Activated naive CD4-positive, alpha-beta T cell treated with anti-CD3 and anti-CD28 coated beads, Interleukin-2, amount 50 U/mL, for 24 hours (primary cell): ENCODE measurements at regions not wholly inside any gene's neighbourhood (a gene's known extent, or its start where the extent isn't known, plus 50 kb on each side); places are given as distances from the start of the nearest gene placed in this dataset.
"Not testable (repeated sequence)": the region's sequence is repeated elsewhere in the genome, so short reads cannot be mapped to it uniquely, and the experiment has no call there.

Experiments used
- H3K27ac Mint-ChIP-seq: one replicate; pipeline ENCODE4 v1.8.0; 2021; ENCODE audit warnings: mild to moderate bottlenecking, mixed read lengths
- H3K27me3 Mint-ChIP-seq: one replicate; pipeline ENCODE4 v1.8.0; 2021; ENCODE audit warnings: mixed read lengths
- H3K36me3 Mint-ChIP-seq: one replicate; pipeline ENCODE4 v1.8.0; 2021; ENCODE audit warnings: mixed read lengths
- H3K4me1 Mint-ChIP-seq: one replicate; pipeline ENCODE4 v1.8.0; 2021; ENCODE audit warnings: mixed read lengths
- H3K4me3 Mint-ChIP-seq: one replicate; pipeline ENCODE4 v1.8.0; 2021; ENCODE audit warnings: mild to moderate bottlenecking, mixed read lengths
- H3K9me3 Mint-ChIP-seq: one replicate; pipeline ENCODE4 v1.8.0; 2021; ENCODE audit warnings: mixed read lengths

GRCh38 chr22:22376352-22376706 is 131.7 kb downstream of the VPREB1 start:
- Mint-ChIP-seq H3K27me3 (peaks cover 14% of the 10 kb centered on the region), H3K4me3 (no peak overlapping the region), H3K36me3 (no peaks in the 10 kb centered on the region), H3K27ac (no peak overlapping the region), H3K4me1 (no peaks in the 10 kb centered on the region), H3K9me3 (no peaks in the 10 kb centered on the region)

- H3K27ac Mint-ChIP-seq, H3K9me3 Mint-ChIP-seq, H3K36me3 Mint-ChIP-seq, H3K4me3 Mint-ChIP-seq, H3K4me1 Mint-ChIP-seq: not testable (repeated sequence)
- H3K27me3 Mint-ChIP-seq: peaks cover 14% of the 10 kb centered on the region
Observed at GRCh38 chr22:22376884-22377283, 131.7 kb downstream of the ZNF280B start.

- Mint-ChIP-seq H3K4me3 (no peak overlapping the region), H3K27ac (no peak overlapping the region)
Observed at GRCh38 chr22:22377335-22377734, 131.2 kb downstream of the ZNF280B start.

DNA sequence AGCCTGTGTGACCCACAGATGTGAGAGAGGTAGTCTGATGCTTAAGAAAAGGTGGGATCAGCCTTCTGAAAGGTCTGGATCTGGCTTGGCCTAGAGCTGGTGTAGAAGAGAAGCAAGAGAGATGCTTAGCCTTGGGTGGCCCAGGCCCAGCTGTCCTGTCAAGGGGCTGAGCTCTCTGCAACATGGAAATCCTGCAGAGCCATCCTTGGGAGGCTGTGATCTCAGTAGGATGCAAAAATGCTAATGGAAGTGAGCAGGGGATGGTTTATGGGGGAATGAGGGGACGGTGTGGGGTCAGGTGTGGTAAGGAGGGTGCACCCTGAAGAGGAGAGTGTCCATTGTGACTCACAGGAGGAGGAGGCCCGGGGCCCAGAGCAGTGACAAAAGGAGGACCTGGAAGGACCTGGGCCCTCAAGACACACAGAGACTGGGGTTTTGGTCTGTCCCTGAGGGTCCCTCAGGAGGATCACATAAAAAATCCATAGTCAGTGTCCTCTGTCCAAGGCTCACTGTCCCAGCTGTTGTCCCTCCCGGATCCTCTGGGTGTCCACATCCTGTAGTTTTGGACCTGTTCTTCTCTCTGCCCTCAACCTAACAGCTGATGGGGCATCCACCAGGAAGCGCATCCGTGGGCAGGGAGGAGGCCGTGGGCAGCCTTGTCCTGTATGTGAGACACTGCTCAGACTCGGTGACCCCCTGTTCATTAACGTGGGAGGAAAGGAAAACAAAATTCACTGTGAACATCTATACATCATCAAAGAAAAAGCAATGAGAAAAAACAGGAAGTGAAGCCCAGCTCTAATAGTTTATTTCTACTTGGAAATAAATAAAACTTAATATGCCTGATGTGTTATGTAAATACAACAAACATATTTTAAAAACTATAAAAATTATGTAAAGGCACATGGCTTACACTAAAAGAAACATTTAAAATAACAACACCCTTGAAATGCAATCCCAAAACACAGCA is 129.8 kb downstream of the ZNF280B start:
- Mint-ChIP-seq H3K27ac (no peak overlapping the region), H3K9me3 (no peaks in the 10 kb centered on the region), H3K27me3 (peaks cover 16% of the 10 kb centered on the region), H3K4me3 (no peak overlapping the region), H3K36me3 (no peaks in the 10 kb centered on the region), H3K4me1 (no peaks in the 10 kb centered on the region)

More at GRCh38 chr22:22377335-22377734, 131.2 kb downstream of the ZNF280B start:
- no peaks in the 10 kb centered on the region for H3K36me3 Mint-ChIP-seq
- no peaks in the 10 kb centered on the region for H3K4me1 Mint-ChIP-seq
- peaks cover 15% of the 10 kb centered on the region for H3K27me3 Mint-ChIP-seq
- no peaks in the 10 kb centered on the region for H3K9me3 Mint-ChIP-seq

DNA sequence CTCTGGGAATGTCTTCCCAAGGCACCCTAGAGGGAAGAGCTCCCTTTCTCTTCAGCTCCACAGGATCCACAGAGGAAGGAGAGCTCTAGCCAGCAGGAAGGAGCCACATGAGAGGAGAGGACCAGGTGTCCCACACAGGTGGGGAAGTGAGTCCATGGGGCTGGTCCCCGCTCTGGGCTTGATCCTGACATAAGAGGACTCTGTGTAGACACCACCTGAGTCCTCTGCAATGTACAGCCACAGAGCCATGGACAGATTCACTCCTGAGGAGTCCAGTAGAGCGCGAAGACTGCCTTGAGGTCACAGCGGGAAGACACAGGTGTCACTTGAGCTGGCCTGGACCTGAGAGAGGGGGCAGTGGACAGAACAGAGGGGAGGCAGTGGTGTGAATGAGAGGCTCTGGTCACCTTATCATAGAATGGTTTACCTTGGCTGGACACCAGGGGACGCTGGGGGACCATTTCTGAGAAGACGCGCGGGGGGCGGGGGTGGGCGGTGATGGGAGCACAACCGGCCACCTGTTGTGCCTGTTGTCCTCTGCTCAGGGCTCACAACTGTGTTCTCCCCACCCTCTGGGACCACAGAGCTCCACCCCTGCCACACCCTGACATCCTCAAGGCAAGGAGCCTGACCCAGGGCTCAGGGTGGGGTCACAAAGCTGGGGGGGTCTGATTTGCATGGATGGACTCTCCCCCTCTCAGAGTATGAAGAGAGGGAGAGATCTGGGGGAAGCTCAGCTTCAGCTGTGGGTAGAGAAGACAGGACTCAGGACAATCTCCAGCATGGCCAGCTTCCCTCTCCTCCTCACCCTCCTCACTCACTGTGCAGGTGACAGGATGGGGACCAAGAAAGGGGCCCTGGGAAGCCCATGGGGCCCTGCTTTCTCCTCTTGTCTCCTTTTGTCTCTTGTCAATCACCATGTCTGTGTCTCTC is 128.2 kb downstream of the ZNF280B start:
- no peak overlapping the region for H3K4me3 Mint-ChIP-seq
- H3K36me3 Mint-ChIP-seq: no peaks in the 10 kb centered on the region
- peaks cover 18% of the 10 kb centered on the region for H3K27me3 Mint-ChIP-seq
- H3K9me3 Mint-ChIP-seq: no peaks in the 10 kb centered on the region
- no peak overlapping the region for H3K27ac Mint-ChIP-seq
- no peaks in the 10 kb centered on the region for H3K4me1 Mint-ChIP-seq

GRCh38 chr22:22381292-22381691 is 127.2 kb downstream of the ZNF280B start:
- not testable (repeated sequence) for H3K4me1 Mint-ChIP-seq, H3K9me3 Mint-ChIP-seq, H3K27ac Mint-ChIP-seq, H3K36me3 Mint-ChIP-seq, H3K4me3 Mint-ChIP-seq
- peaks cover 24% of the 10 kb centered on the region for H3K27me3 Mint-ChIP-seq

- Mint-ChIP-seq H3K27me3 (peaks cover 32% of the 10 kb centered on the region), H3K4me3 (no peak overlapping the region), H3K9me3 (no peaks in the 10 kb centered on the region), H3K27ac (no peak overlapping the region), H3K4me1 (no peaks in the 10 kb centered on the region), H3K36me3 (no peaks in the 10 kb centered on the region)
Observed at GRCh38 chr22:22384267-22384666, 124.3 kb downstream of the ZNF280B start.

GRCh38 chr22:22384668-22385244 is 123.8 kb downstream of the ZNF280B start:
- Mint-ChIP-seq H3K27ac (no peak overlapping the region), H3K4me1 (no peaks in the 10 kb centered on the region), H3K36me3 (no peaks in the 10 kb centered on the region), H3K27me3 (peaks cover 29% of the 10 kb centered on the region), H3K4me3 (no peak overlapping the region), H3K9me3 (no peaks in the 10 kb centered on the region)

DNA sequence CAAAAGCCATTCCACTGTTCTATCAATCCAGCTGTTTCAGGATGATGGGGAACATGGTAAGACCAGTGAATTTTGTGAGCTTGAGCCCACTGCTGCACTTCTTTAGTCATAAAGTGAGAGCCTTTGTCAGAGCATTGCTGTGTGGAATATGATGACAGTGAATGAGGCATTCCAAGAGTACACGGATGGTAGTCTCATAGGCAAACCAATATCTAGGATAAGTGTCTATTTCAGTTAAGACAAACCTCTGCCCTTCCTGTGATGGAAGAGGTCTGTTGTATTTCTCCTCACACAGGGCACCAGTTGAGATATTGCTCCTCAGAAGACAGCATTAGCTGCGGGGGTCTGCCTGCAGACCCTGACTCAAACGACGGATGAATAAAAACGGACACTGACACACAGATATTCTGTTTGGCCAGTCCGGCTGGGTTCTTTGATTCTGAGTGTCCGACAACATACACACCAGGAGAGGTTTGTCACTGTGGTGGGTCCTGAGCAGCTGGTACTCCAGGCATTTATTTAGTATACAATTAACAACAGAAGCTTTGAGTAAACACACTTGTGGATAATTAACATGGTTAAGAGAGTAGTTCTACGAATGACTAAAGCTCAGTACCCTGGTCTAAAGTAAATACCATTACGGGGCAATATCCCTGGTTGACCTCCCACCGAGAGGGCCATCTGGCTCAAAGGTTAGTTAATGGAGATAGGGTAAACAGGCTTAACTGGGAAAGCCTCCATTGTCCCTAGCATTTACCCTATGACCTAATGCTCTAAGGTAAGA is 121.7 kb downstream of the ZNF280B start:
- Mint-ChIP-seq H3K36me3 (no peaks in the 10 kb centered on the region), H3K9me3 (no peaks in the 10 kb centered on the region), H3K4me3 (no peak overlapping the region), H3K4me1 (no peaks in the 10 kb centered on the region), H3K27me3 (peaks cover 23% of the 10 kb centered on the region), H3K27ac (no peak overlapping the region)

DNA sequence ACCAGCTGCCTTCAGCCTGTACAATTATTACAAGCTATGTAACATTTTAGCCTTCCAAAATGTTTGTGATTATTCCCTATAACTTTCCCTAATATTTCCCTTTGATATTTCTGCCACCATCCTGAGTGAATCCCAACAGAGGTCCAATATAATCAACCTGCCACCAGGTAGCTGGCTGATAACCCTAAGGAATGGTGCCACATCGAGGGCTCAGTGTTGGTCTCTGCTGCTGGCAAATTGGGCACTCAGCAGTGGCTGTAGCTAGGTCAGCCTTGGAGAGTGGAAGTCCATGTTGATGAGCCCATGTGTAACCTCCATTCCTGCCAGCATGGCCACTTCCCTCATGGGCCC is 121.2 kb downstream of the ZNF280B start:
- Mint-ChIP-seq H3K4me3 (no peak overlapping the region), H3K27me3 (peaks cover 24% of the 10 kb centered on the region), H3K36me3 (no peaks in the 10 kb centered on the region), H3K4me1 (no peaks in the 10 kb centered on the region), H3K27ac (no peak overlapping the region), H3K9me3 (no peaks in the 10 kb centered on the region)

- no peak overlapping the region for H3K4me3 Mint-ChIP-seq
- H3K27me3 Mint-ChIP-seq: peaks cover 24% of the 10 kb centered on the region
- no peaks in the 10 kb centered on the region for H3K4me1 Mint-ChIP-seq
- no peaks in the 10 kb centered on the region for H3K9me3 Mint-ChIP-seq
- no peak overlapping the region for H3K27ac Mint-ChIP-seq
- H3K36me3 Mint-ChIP-seq: no peaks in the 10 kb centered on the region
Observed at GRCh38 chr22:22388090-22388489, 120.5 kb downstream of the ZNF280B start.

GRCh38 chr22:22388494-22388893 is 120.0 kb downstream of the ZNF280B start:
- no peak overlapping the region for H3K4me3 Mint-ChIP-seq

GRCh38 chr22:22389467-22389866 is 119.1 kb downstream of the ZNF280B start:
- no peaks in the 10 kb centered on the region for H3K4me1 Mint-ChIP-seq
- no peaks in the 10 kb centered on the region for H3K36me3 Mint-ChIP-seq
- no peaks in the 10 kb centered on the region for H3K9me3 Mint-ChIP-seq
- no peak overlapping the region for H3K4me3 Mint-ChIP-seq
- H3K27me3 Mint-ChIP-seq: peaks cover 24% of the 10 kb centered on the region
- no peak overlapping the region for H3K27ac Mint-ChIP-seq

More at GRCh38 chr22:22388494-22388893, 120.0 kb downstream of the ZNF280B start:
- no peaks in the 10 kb centered on the region for H3K36me3 Mint-ChIP-seq
- H3K27ac Mint-ChIP-seq: no peak overlapping the region
- peaks cover 24% of the 10 kb centered on the region for H3K27me3 Mint-ChIP-seq
- H3K9me3 Mint-ChIP-seq: no peaks in the 10 kb centered on the region
- H3K4me1 Mint-ChIP-seq: no peaks in the 10 kb centered on the region

GRCh38 chr22:22390989-22391388 is 117.6 kb downstream of the ZNF280B start:
- H3K36me3 Mint-ChIP-seq: no peaks in the 10 kb centered on the region
- no peak overlapping the region for H3K27ac Mint-ChIP-seq
- peaks cover 19% of the 10 kb centered on the region for H3K27me3 Mint-ChIP-seq
- no peak overlapping the region for H3K4me3 Mint-ChIP-seq
- H3K4me1 Mint-ChIP-seq: no peaks in the 10 kb centered on the region
- H3K9me3 Mint-ChIP-seq: no peaks in the 10 kb centered on the region

GRCh38 chr22:22391543-22391942 is 117.0 kb downstream of the ZNF280B start:
- Mint-ChIP-seq H3K9me3 (no peaks in the 10 kb centered on the region), H3K36me3 (no peaks in the 10 kb centered on the region), H3K4me3 (no peak overlapping the region), H3K27me3 (peaks cover 17% of the 10 kb centered on the region), H3K4me1 (no peaks in the 10 kb centered on the region), H3K27ac (no peak overlapping the region)
